SU-DHL-6 (cell line): ENCODE measurements at regions not wholly inside any gene's neighbourhood (a gene's known extent, or its start where the extent isn't known, plus 50 kb on each side); places are given as distances from the start of the nearest gene placed in this dataset.

ENCODE experiments used
- EZH2phosphoT487 ChIP-seq: fragments of 200-600 bp; sonication (generic), shearing (Covaris generic); conservative IDR thresholded peaks from 2 replicates; pipeline ENCODE4 v1.6.1; 2018; ENCODE audit warnings: mild to moderate bottlenecking, antibody characterized with exemption, low read length, moderate library complexity, mixed read lengths
- TF ChIP-seq, protein P1 (sequence below): fragments of 200-600 bp; sonication (generic); IDR thresholded peaks from one replicate; pipeline ENCODE4 v1.5.1; 2017; ENCODE audit warnings: antibody characterized with exemption, mild to moderate bottlenecking, low read length, moderate library complexity; ENCODE audit not compliant: insufficient read depth, poor library complexity, severe bottlenecking

DNA sequence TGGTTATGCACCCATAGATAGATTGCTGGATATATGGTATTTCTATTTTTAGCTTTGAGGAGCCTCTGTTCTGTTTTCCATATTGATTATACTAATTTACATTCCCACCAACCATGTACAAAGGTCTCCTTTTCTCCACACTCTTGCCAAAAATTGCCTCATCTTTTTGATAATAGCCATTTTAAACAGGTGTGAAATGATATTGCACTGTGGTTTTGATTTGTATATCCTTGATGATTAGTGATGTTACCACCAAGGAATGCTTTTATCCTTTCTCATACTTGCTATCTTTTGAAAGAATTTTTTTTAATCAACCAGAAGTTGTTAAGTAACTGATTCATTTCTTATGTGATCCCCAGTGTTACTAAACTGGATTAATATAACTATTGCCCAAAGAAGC is 60.0 kb downstream of the BBS10 start:
- TF ChIP-seq EZH2phosphoT487: no peak
- TF ChIP-seq, protein P1, sequence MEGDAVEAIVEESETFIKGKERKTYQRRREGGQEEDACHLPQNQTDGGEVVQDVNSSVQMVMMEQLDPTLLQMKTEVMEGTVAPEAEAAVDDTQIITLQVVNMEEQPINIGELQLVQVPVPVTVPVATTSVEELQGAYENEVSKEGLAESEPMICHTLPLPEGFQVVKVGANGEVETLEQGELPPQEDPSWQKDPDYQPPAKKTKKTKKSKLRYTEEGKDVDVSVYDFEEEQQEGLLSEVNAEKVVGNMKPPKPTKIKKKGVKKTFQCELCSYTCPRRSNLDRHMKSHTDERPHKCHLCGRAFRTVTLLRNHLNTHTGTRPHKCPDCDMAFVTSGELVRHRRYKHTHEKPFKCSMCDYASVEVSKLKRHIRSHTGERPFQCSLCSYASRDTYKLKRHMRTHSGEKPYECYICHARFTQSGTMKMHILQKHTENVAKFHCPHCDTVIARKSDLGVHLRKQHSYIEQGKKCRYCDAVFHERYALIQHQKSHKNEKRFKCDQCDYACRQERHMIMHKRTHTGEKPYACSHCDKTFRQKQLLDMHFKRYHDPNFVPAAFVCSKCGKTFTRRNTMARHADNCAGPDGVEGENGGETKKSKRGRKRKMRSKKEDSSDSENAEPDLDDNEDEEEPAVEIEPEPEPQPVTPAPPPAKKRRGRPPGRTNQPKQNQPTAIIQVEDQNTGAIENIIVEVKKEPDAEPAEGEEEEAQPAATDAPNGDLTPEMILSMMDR: no peak
